ENCODE measurements at regions not wholly inside any gene's neighbourhood (a gene's known extent, or its start where the extent isn't known, plus 50 kb on each side); places are given as distances from the start of the nearest gene placed in this dataset.

GRCh38 chr3:72636969-72637597 is 211.2 kb downstream of the SHQ1 start:
- Histone ChIP-seq H3K27me3 (ENCODE audit: control insufficient read depth, insufficient read depth, low read length) (no peaks in the 10 kb centered on the region), H3K4me3 (ENCODE audit: low read depth, low read length) (no peak overlapping the region), H3K36me3 (ENCODE audit: control insufficient read depth, insufficient read depth, low read length) (no peaks in the 10 kb centered on the region)
- TF ChIP-seq CTCF (IDR thresholded peaks at IDR 0.05; ENCODE audit: insufficient read depth, low read length, poor library complexity, severe bottlenecking) = no peak
- no peak for DNase-seq (ENCODE audit: low read depth)

GRCh38 chr3:72635551-72635950 is 212.7 kb downstream of the SHQ1 start:
- H3K27me3 ChIP-seq (ENCODE audit: control insufficient read depth, insufficient read depth, low read length) = no peaks in the 10 kb centered on the region
- DNase-seq (ENCODE audit: low read depth) = no peak
- H3K36me3 ChIP-seq (ENCODE audit: control insufficient read depth, insufficient read depth, low read length) = no peaks in the 10 kb centered on the region
- no peak for TF ChIP-seq CTCF (IDR thresholded peaks at IDR 0.05; ENCODE audit: insufficient read depth, low read length, poor library complexity, severe bottlenecking)
- no peak overlapping the region for H3K4me3 ChIP-seq (ENCODE audit: low read depth, low read length)

GRCh38 chr3:72634128-72634527 is 214.1 kb downstream of the SHQ1 start:
- H3K4me3 ChIP-seq (ENCODE audit: low read depth, low read length) = no peak overlapping the region
- H3K27me3 ChIP-seq (ENCODE audit: control insufficient read depth, insufficient read depth, low read length) = no peaks in the 10 kb centered on the region
- TF ChIP-seq CTCF (IDR thresholded peaks at IDR 0.05; ENCODE audit: insufficient read depth, low read length, poor library complexity, severe bottlenecking) = no peak
- H3K36me3 ChIP-seq (ENCODE audit: control insufficient read depth, insufficient read depth, low read length) = no peaks in the 10 kb centered on the region
- DNase-seq (ENCODE audit: low read depth) = no peak

GRCh38 chr3:72633534-72633933 is 214.7 kb downstream of the SHQ1 start:
- no peak for TF ChIP-seq CTCF (IDR thresholded peaks at IDR 0.05; ENCODE audit: insufficient read depth, low read length, poor library complexity, severe bottlenecking)
- no peak for DNase-seq (ENCODE audit: low read depth)
- Histone ChIP-seq H3K27me3 (ENCODE audit: control insufficient read depth, insufficient read depth, low read length) (no peaks in the 10 kb centered on the region), H3K4me3 (ENCODE audit: low read depth, low read length) (no peak overlapping the region), H3K36me3 (ENCODE audit: control insufficient read depth, insufficient read depth, low read length) (no peaks in the 10 kb centered on the region)

GRCh38 chr3:72633121-72633520 is 215.1 kb downstream of the SHQ1 start:
- TF ChIP-seq CTCF (IDR thresholded peaks at IDR 0.05; ENCODE audit: insufficient read depth, low read length, poor library complexity, severe bottlenecking) = no peak
- no peak for DNase-seq (ENCODE audit: low read depth)
- no peaks in the 10 kb centered on the region for H3K27me3 ChIP-seq (ENCODE audit: control insufficient read depth, insufficient read depth, low read length)
- no peak overlapping the region for H3K4me3 ChIP-seq (ENCODE audit: low read depth, low read length)
- H3K36me3 ChIP-seq (ENCODE audit: control insufficient read depth, insufficient read depth, low read length) = no peaks in the 10 kb centered on the region

- no peak overlapping the region for H3K4me3 ChIP-seq (ENCODE audit: low read depth, low read length)
- TF ChIP-seq CTCF (IDR thresholded peaks at IDR 0.05; ENCODE audit: insufficient read depth, low read length, poor library complexity, severe bottlenecking) = no peak
- no peak for DNase-seq (ENCODE audit: low read depth)
- H3K27me3 ChIP-seq (ENCODE audit: control insufficient read depth, insufficient read depth, low read length) = no peaks in the 10 kb centered on the region
- H3K36me3 ChIP-seq (ENCODE audit: control insufficient read depth, insufficient read depth, low read length) = no peaks in the 10 kb centered on the region
Measured at GRCh38 chr3:72632129-72632528, 216.1 kb downstream of the SHQ1 start.

Data from kidney epithelial cell (primary cell).